ENCODE measurements at regions not wholly inside any gene's neighbourhood (a gene's known extent, or its start where the extent isn't known, plus 50 kb on each side); places are given as distances from the start of the nearest gene placed in this dataset.
A peak's percentile ranks its signal among the peaks of the same experiment; 100 is the strongest.

GRCh38 chr13:109510013-109510412 lies 276.4 kb downstream of the IRS2 start:
- no peak for DNase-seq

- DNase-seq: peak; percentile 5
Observed at GRCh38 chr13:109509154-109509900, 277.1 kb downstream of the IRS2 start.

- DNase-seq: no peak
Observed at GRCh38 chr13:109500146-109500773, 286.1 kb downstream of the IRS2 start.

GRCh38 chr13:109497917-109498316 lies 288.5 kb downstream of the IRS2 start:
- no peak for DNase-seq

- no peak for DNase-seq
Observed at GRCh38 chr13:109496216-109496615, 290.2 kb downstream of the IRS2 start.

GRCh38 chr13:109494925-109495369 lies 291.4 kb downstream of the IRS2 start:
- DNase-seq: peak; percentile 25

- DNase-seq: no peak
Observed at GRCh38 chr13:109485136-109485794, 301.1 kb downstream of the IRS2 start.

- DNase-seq: no peak
Observed at GRCh38 chr13:109483284-109483683, 303.1 kb downstream of the IRS2 start.

- no peak for DNase-seq
Observed at GRCh38 chr13:109481040-109481439, 305.3 kb downstream of the IRS2 start.

GRCh38 chr13:109480011-109480955 lies 306.1 kb downstream of the IRS2 start:
- DNase-seq: no peak

GRCh38 chr13:109479534-109479933 lies 306.8 kb downstream of the IRS2 start:
- no peak for DNase-seq

- no peak for DNase-seq
Observed at GRCh38 chr13:109476001-109476400, 310.4 kb downstream of the IRS2 start.

GRCh38 chr13:109468123-109468522 lies 318.3 kb downstream of the IRS2 start:
- no peak for DNase-seq

- DNase-seq: no peak
Observed at GRCh38 chr13:109465148-109465547, 321.2 kb downstream of the IRS2 start.

- DNase-seq: no peak
Observed at GRCh38 chr13:109454167-109454917, 332.0 kb downstream of the IRS2 start.

- no peak for DNase-seq
Observed at GRCh38 chr13:109451726-109452125, 334.7 kb downstream of the IRS2 start.

GRCh38 chr13:109448629-109449028 lies 337.8 kb downstream of the IRS2 start:
- no peak for DNase-seq

GRCh38 chr13:109447667-109448066 lies 338.7 kb downstream of the IRS2 start:
- DNase-seq: no peak

GRCh38 chr13:109440320-109440719 lies 346.1 kb downstream of the IRS2 start:
- no peak for DNase-seq

- no peak for DNase-seq
Observed at GRCh38 chr13:109439813-109440212, 346.6 kb downstream of the IRS2 start.

- no peak for DNase-seq
Observed at GRCh38 chr13:109436841-109437240, 349.5 kb downstream of the IRS2 start.
